HG02623 (cell line): ENCODE measurements at regions not wholly inside any gene's neighbourhood (a gene's known extent, or its start where the extent isn't known, plus 50 kb on each side); places are given as distances from the start of the nearest gene placed in this dataset.
"Not testable (repeated sequence)": the region's sequence is repeated elsewhere in the genome, so short reads cannot be mapped to it uniquely, and the experiment has no call there.

Experiments
- ATAC-seq: cut with Tn5 transposase; IDR thresholded peaks from one replicate; pipeline ENCODE4 v1.9.1; 2021; ENCODE audit warnings: moderate library complexity; ENCODE audit not compliant: unreplicated experiment

- ATAC-seq = no peak
Measured at GRCh38 chr6:113744861-113745260, 112.3 kb upstream of the MARCKS start.

- ATAC-seq = no peak
Measured at GRCh38 chr6:113750151-113750855, 106.8 kb upstream of the MARCKS start.

GRCh38 chr6:113754291-113754690 is 102.9 kb upstream of the MARCKS start:
- no peak for ATAC-seq

- ATAC-seq = peak; percentile 80
Measured at GRCh38 chr6:113755449-113756289, 101.5 kb upstream of the MARCKS start.

- no peak for ATAC-seq
Measured at GRCh38 chr6:113756290-113756665, 100.9 kb upstream of the MARCKS start.

GRCh38 chr6:113758214-113758613 is 98.9 kb upstream of the MARCKS start:
- ATAC-seq = no peak

GRCh38 chr6:113758826-113759574 is 98.1 kb upstream of the MARCKS start:
- ATAC-seq = no peak

GRCh38 chr6:113762641-113763040 is 94.5 kb upstream of the MARCKS start:
- no peak for ATAC-seq

- ATAC-seq = no peak
Measured at GRCh38 chr6:113763311-113763766, 93.8 kb upstream of the MARCKS start.

- ATAC-seq = peak; percentile 62
Measured at GRCh38 chr6:113763876-113764275, 93.3 kb upstream of the MARCKS start.

- no peak for ATAC-seq
Measured at GRCh38 chr6:113765909-113766308, 91.2 kb upstream of the MARCKS start.

GRCh38 chr6:113767985-113768384 is 89.2 kb upstream of the MARCKS start:
- ATAC-seq = no peak

GRCh38 chr6:113772961-113773360 is 84.2 kb upstream of the MARCKS start:
- ATAC-seq = no peak

GRCh38 chr6:113774127-113774825 is 82.9 kb upstream of the MARCKS start:
- no peak for ATAC-seq

- no peak for ATAC-seq
Measured at GRCh38 chr6:113776998-113777397, 80.1 kb upstream of the MARCKS start.

- ATAC-seq = no peak
Measured at GRCh38 chr6:113777601-113778000, 79.5 kb upstream of the MARCKS start.

- no peak for ATAC-seq
Measured at GRCh38 chr6:113779656-113780055, 77.5 kb upstream of the MARCKS start.

- ATAC-seq = no peak
Measured at GRCh38 chr6:113782636-113783035, 74.5 kb upstream of the MARCKS start.

- no peak for ATAC-seq
Measured at GRCh38 chr6:113786168-113786567, 71.0 kb upstream of the MARCKS start.

- no peak for ATAC-seq
Measured at GRCh38 chr6:113788586-113788985, 68.6 kb upstream of the MARCKS start.

- not testable (repeated sequence) for ATAC-seq
Measured at GRCh38 chr6:113791225-113791624, 65.9 kb upstream of the MARCKS start.
